Epidermal melanocyte (primary cell): ENCODE measurements at regions not wholly inside any gene's neighbourhood (a gene's known extent, or its start where the extent isn't known, plus 50 kb on each side); places are given as distances from the start of the nearest gene placed in this dataset.

Experiments used
- DNase-seq: peaks from one replicate; pipeline ENCODE4 v3.0.0; 2011; ENCODE audit warnings: low spot score; ENCODE audit not compliant: insufficient read length

- DNase-seq: no peak
These were observed 325.9 kb downstream of the SATB2 start for GRCh38 chr2:199131876-199132275.

GRCh38 chr2:199131136-199131655 lies 326.5 kb downstream of the SATB2 start:
- no peak for DNase-seq

GRCh38 chr2:199130501-199130900 lies 327.2 kb downstream of the SATB2 start:
- no peak for DNase-seq

DNA sequence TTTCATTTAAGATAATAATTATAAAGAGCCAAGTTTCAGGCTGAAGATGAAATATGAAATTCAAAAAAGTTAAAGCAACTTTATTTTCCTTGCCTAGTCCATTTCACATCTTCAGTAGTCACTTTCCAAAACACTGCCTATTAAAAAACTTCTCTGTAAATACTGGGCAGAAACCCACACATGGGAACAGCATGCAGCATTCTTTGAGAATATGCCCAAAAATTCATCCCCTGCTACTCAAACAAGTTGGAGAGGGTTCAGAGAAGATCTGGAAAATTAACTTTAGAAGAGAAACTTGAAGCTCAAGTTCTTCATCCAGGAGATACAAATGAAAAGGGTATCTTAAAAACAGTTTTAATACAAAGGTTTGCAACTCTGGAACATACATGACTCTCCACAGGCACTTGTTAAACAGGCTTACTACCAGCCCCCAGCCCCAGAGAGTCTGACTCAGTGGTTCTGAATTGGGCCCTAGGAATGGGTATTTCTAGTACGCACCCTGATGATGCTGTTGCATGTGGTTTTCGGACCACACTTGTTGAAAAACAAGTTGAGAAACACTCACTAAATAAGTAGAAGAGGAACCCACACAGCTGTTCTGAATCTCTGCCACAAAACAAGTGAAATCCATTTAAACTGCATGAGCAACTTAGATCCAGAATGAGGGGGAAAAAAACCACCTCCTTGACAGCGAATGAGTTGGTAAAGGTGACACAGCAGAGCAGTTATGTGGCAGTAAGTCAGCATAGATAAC lies 329.1 kb downstream of the SATB2 start:
- no peak for DNase-seq

GRCh38 chr2:199119796-199120195 lies 337.9 kb downstream of the SATB2 start:
- no peak for DNase-seq

- no peak for DNase-seq
These were observed 339.0 kb downstream of the SATB2 start for GRCh38 chr2:199118673-199119112.

GRCh38 chr2:199115169-199115568 lies 342.6 kb downstream of the SATB2 start:
- DNase-seq: no peak

DNA sequence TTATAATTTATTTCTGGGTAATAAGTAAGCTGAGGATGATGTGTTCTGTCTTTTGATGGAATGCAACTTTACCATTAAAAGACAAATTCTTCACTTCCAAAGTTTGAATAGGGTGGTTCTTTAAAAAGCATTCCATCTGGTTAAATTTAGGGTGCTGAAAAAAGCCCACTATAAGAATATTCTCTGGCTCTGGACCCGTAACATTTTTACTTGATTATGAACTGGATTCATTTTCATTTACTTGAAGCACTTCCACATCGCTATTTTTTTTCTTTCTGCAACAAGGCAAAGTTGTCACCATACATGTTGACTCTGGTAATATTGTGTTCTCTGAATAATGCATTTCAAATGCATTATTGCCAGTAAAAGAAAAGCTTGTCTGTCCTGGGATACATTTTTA lies 344.6 kb downstream of the SATB2 start:
- no peak for DNase-seq

DNA sequence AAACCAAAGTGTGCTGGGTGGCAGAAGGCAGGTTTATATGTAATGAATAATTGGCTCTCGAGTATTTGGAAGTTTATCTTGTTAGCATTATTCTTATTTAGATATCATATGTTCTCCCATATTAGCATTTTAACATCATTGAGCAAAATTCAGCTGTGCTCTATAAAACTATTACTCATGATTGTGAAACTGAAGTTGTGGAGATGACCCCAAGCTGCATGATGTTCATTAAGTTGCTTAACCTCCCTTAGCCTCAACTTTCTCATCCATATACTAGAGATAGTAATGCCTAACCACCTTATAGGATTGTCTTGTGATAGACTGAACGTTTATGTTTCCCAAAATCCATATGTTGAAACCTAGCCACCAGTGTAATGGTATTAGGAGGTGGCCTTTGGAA lies 346.3 kb downstream of the SATB2 start:
- DNase-seq: no peak

DNA sequence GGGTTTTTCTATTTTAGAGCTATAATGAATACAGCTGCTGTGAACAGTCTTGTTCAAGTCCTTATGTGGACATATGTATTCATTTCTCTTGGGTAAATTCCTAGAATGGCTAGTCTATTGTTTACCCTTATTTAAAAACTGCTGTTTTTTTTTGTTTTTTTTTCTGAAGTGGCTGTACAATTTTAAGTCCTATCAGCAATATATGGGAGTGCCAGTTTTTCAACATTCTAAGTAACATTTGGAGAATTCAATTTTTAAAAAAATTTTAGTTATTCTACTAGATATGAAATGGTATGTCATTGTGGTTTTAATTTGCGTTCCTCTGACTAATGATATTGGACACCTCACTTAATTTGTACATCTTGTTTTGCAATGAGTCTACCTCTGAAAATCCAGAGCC lies 349.7 kb downstream of the SATB2 start:
- no peak for DNase-seq

DNA sequence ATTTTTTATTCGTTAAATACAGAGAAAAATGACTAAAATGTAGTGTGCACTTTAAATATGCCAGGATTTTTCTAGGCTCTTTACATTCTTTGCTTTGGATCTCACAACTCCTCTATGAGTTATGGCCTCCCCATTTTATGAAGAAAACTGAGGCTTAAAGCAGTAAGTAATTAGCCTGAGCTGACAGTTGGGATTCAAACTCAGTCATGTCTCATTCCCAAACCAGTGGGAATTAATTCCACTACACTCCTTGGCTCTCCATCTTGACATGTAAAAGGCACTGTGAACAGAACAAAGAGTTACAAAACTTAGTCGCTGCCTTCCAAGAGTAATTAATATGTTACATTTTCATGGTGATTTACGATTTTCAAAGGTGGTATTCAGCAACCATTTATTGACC lies 351.9 kb downstream of the SATB2 start:
- no peak for DNase-seq

- no peak for DNase-seq
These were observed 356.3 kb downstream of the SATB2 start for GRCh38 chr2:199101487-199101886.

- DNase-seq: no peak
These were observed 357.2 kb downstream of the SATB2 start for GRCh38 chr2:199100326-199101110.

DNA sequence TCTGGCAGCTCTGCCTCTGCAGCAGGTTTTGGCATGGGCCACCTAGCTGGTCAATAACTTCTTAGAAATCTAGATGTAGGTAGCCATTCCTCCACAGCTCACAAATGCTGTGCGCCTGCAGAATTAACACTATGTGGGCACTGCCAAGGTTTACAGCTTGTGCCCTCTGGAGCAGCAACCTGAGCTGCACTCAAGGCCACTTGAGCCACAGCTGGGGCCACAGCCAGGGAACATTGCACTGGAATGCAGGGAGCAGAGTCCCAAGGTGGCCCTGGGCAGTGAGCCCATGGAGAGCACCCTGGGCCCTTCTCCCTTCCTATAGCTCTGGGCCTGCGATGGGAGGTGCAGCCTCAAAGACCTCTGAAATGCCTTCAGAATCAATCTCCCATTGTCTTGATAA lies 365.3 kb downstream of the SATB2 start:
- no peak for DNase-seq

DNA sequence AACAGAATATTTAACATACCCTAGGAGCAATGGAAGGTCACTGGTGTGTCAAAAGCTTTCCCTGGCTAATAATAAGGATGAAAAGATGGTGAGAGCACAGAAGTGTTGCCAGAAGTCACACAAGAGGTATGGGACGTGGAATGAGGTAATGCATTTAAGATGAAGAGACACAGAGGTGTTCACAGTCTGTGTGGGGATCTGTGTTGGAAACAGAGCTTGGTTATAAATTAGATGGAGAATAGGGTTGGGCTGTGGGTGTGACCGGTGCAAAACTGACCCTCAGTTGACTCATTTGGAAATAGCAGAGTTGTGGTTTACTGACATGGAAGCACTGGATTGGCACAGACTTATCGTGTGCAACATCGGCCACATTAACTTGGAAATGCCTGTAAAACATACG lies 372.5 kb downstream of the SATB2 start:
- DNase-seq: no peak

DNA sequence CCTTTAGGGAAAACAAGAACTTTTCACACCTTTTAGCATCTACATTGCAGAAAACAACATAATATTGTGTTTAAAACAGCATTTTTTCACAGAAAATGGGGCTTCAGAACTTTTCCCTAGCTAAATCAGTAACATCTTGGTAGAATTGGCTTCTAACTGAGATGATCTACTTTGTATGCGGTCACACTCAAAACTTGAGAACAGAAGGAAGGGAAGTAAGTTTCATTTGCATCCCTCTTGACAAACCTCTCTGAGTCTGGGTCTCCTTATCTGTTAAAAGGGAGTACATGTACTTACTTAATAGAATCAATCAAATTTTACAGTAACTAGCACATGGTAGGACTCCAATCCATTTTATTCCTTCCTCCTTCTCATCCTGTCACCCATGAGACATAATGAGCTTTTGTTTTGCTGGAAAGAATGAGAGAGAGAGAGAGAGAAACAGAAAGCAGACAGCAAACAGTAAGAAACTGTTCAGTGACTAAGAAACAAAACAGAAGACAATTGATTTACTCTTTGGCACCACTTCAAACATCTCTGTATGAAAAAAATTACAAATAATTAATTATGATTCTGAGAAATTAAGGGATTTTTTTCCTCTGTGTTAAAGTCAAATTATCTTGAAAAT lies 387.3 kb downstream of the SATB2 start:
- peak; percentile 14 for DNase-seq

GRCh38 chr2:199064201-199064600 lies 393.5 kb downstream of the SATB2 start:
- DNase-seq: no peak

DNA sequence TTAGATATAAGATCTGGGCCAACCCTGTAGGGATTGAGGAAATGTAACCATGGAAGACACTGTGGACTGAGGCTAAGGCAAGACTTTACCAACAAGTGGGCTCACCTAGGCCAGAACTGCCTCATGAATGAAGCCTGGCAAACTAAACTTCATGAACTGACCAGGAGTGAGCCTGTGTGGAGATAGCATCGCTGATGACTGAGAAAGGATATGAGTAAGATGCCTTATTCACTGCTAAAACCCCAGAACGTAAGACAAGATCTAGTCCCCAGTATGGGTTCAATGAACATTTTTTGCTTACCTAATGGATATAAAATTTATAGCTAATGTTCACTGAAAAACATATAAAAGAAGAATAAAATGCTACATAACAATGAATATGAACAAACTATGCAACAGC lies 399.8 kb downstream of the SATB2 start:
- no peak for DNase-seq

- no peak for DNase-seq
These were observed 402.4 kb downstream of the SATB2 start for GRCh38 chr2:199055336-199055735.

GRCh38 chr2:199042660-199043379 lies 414.9 kb downstream of the SATB2 start:
- DNase-seq: no peak

DNA sequence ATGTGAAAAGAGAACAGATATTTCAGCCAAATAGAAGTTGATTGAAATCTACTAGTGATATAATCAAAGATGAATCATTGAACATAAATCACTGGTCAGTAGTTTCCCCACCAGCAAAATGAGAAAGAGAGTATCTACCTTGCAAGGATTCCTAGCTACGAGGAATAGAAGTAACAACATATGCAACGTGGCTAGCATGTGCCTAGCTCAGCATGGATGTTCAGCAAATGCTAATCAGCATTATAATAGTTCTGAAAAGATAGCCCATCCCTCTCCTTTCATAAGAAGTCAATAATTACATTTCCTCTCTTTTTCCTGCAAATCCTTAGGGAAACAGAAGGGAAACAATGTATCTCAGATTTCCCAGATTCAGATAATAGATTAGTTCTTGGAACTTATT lies 417.2 kb downstream of the SATB2 start:
- no peak for DNase-seq
